HepG2 (cell line): ENCODE measurements at regions not wholly inside any gene's neighbourhood (a gene's known extent, or its start where the extent isn't known, plus 50 kb on each side); places are given as distances from the start of the nearest gene placed in this dataset.

Experiments used
- ATAC-seq: fragments of 200-7000 bp; cut with Tn5 transposase; 3 replicates; pipeline ENCODE4 v1.9.1; 2020; ENCODE audit warnings: mild to moderate bottlenecking, moderate library complexity
- BruUV-seq: library from RNA; stranded (reverse); fragments of 400-500 nt; replicated peaks from 2 replicates; lab custom pipeline; 2021; lab: Mats Ljungman, UMichigan
- CTCF ChIA-PET: fragments of 300-600 bp; formaldehyde crosslinking; extraction: SDS; loops from one replicate; lab custom pipeline; 2021; ENCODE audit warnings: low total read pairs, inconsistent platforms, low intra/inter-chr PET ratio; lab: Yijun Ruan, JAX
- POLR2A ChIA-PET: fragments of 350-600 bp; sonication (Branson Sonifier 250); formaldehyde crosslinking; loops from one replicate; lab custom pipeline; 2020; ENCODE audit warnings: antibody characterized with exemption, inconsistent platforms; lab: Yijun Ruan, JAX
- DNase-seq: peaks from one replicate; pipeline ENCODE4 v3.0.0-alpha.2; 2015; ENCODE audit warnings: low spot score
- FAIRE-seq: peaks from 3 replicates; lab custom pipeline; 2011; peaks lifted over from hg19 to GRCh38; lab: Jason Lieb, UNC
- H2AFZ ChIP-seq: one replicate; pipeline ENCODE4 v1.6.1; 2011; ENCODE audit warnings: low read length, inconsistent platforms
- H3K27ac ChIP-seq: fragments of 300-600 bp; 3 replicates; pipeline ENCODE4 v1.8.0; 2011; ENCODE audit warnings: mixed run types, mild to moderate bottlenecking, mixed read lengths, low read length, inconsistent platforms; ENCODE audit not compliant: insufficient read depth; ENCODE audit errors: extremely low read length
- H3K27me3 ChIP-seq, 2 experiments: fragments of 200-600 bp in 1 of 2; 2 replicates in 1 of 2; 3 replicates in 1 of 2; pipeline versions ENCODE4 v1.6.0 to v1.8.0; 2011; ENCODE audit warnings: low read length in 2 of 2, mild to moderate bottlenecking in 2 of 2, moderate library complexity in 2 of 2, inconsistent platforms in 1 of 2; ENCODE audit not compliant: insufficient read depth in 2 of 2, control insufficient read depth in 1 of 2
- H3K36me3 ChIP-seq, 2 experiments: fragments of 200-600 bp in 1 of 2; replicated peaks in 1 of 2; 2 replicates in 1 of 2; 3 replicates in 1 of 2; pipeline versions ENCODE4 v1.5.1 to v1.8.0; 2011; ENCODE audit warnings: low read length in 2 of 2, inconsistent platforms in 1 of 2; ENCODE audit not compliant: insufficient read depth in 2 of 2, control insufficient read depth in 1 of 2
- H3K4me1 ChIP-seq: 2 replicates; pipeline ENCODE4 v1.5.1; 2012; ENCODE audit warnings: low read length, inconsistent platforms; ENCODE audit not compliant: insufficient read depth
- H3K4me2 ChIP-seq: 2 replicates; pipeline ENCODE4 v1.6.0; 2011; ENCODE audit warnings: low read depth, low read length, inconsistent platforms
- H3K4me3 ChIP-seq, 3 experiments: fragments of 200-600 bp in 1 of 3; sonication (generic), shearing (Covaris generic) in 1 of 3; replicated peaks in 1 of 3; 2 replicates each; pipeline ENCODE4 v1.5.1; 2011 to 2016; ENCODE audit warnings: low read length in 3 of 3, inconsistent platforms in 2 of 3, low read depth in 2 of 3, mild to moderate bottlenecking in 2 of 3, control low read depth in 1 of 3, mixed read lengths in 1 of 3; ENCODE audit not compliant: insufficient read depth in 1 of 3
- H3K79me2 ChIP-seq: one replicate; pipeline ENCODE4 v1.6.1; 2011; ENCODE audit warnings: low read length, inconsistent platforms; ENCODE audit not compliant: insufficient read depth
- H3K9ac ChIP-seq: 2 replicates; pipeline ENCODE4 v1.6.0; 2011; ENCODE audit warnings: mild to moderate bottlenecking, low read depth, low read length, inconsistent platforms; ENCODE audit not compliant: insufficient read depth
- H3K9me3 ChIP-seq: 2 replicates; pipeline ENCODE4 v1.5.1; 2012; ENCODE audit warnings: mild to moderate bottlenecking, low read length
- H4K20me1 ChIP-seq: 2 replicates; pipeline ENCODE4 v1.6.0; 2011; ENCODE audit warnings: inconsistent platforms, mild to moderate bottlenecking, low read length, moderate library complexity; ENCODE audit not compliant: insufficient read depth
- CSRNP1 ChIP-seq: sonication (generic); formaldehyde crosslinking; IDR thresholded peaks from 2 replicates; pipeline ENCODE4 v1.8.1; 2023; ENCODE audit warnings: mild to moderate bottlenecking, missing genetic modification reagents
- HNRNPLL ChIP-seq: fragments of 200-400 bp; formaldehyde crosslinking; IDR thresholded peaks from 2 replicates; pipeline ENCODE4 v1.6.1; 2017; ENCODE audit warnings: mild to moderate bottlenecking, low read depth, low read length; ENCODE audit not compliant: poor library complexity, severe bottlenecking
- KLF15 ChIP-seq: sonication (generic); formaldehyde crosslinking; IDR thresholded peaks from 2 replicates; pipeline ENCODE4 v1.8.1; 2023; ENCODE audit warnings: borderline replicate concordance, mild to moderate bottlenecking, inconsistent platforms, missing genetic modification reagents, mixed read lengths
- NFYB ChIP-seq: sonication (generic); formaldehyde crosslinking; IDR thresholded peaks from 2 replicates; pipeline ENCODE4 v1.4.0; 2020; ENCODE audit warnings: missing genetic modification reagents
- PCBP2 ChIP-seq: fragments of 200-400 bp; formaldehyde crosslinking; optimal IDR thresholded peaks from 2 replicates; pipeline ENCODE3; 2018; ENCODE audit warnings: low read length, low read depth; ENCODE audit not compliant: poor library complexity, severe bottlenecking
- TERF1 ChIP-seq: sonication (generic); formaldehyde crosslinking; IDR thresholded peaks from 2 replicates; pipeline ENCODE4 v1.8.0; 2022; ENCODE audit warnings: mild to moderate bottlenecking, missing genetic modification reagents, moderate library complexity
- ZNF556 ChIP-seq: sonication (generic); formaldehyde crosslinking; IDR thresholded peaks from 2 replicates; pipeline ENCODE4 v1.4.0; 2020; ENCODE audit warnings: mild to moderate bottlenecking, missing genetic modification reagents, borderline replicate concordance
- ZNF878 ChIP-seq: sonication (generic); formaldehyde crosslinking; IDR thresholded peaks from 2 replicates; pipeline ENCODE4 v1.8.1; 2023; ENCODE audit warnings: mild to moderate bottlenecking, missing genetic modification reagents, moderate library complexity
- WGBS: methylation state at CpG from one replicate; pipeline ENCODE4 v1.1.6; 2017; ENCODE audit warnings: low lambda C conversion rate; 5-methylcytosine and 5-hydroxymethylcytosine counted together
- in situ Hi-C: cut with HindIII; loops from 2 replicates; pipeline ENCODE4 v1.10.0; 2017; ENCODE audit warnings: low pct_unique_long_range_greater_than_20kb; ENCODE audit not compliant: extremely low pct_ligation_motif_present
- intact Hi-C: fragments of 100-400 bp; cut with micrococcal nuclease; formaldehyde crosslinking; loops from one replicate; pipeline ENCODE4 v1.10.0; 2022; ENCODE audit not compliant: unreplicated experiment
- TF ChIP-seq, protein P1 (sequence below): sonication (generic); formaldehyde crosslinking; IDR thresholded peaks from 2 replicates; pipeline ENCODE4 v1.5.0; 2020; ENCODE audit warnings: mild to moderate bottlenecking, missing genetic modification reagents
- TF ChIP-seq, protein P2 (sequence below): sonication (generic); formaldehyde crosslinking; IDR thresholded peaks from 2 replicates; pipeline ENCODE4 v1.8.0; 2022; ENCODE audit warnings: mild to moderate bottlenecking, missing genetic modification reagents, borderline replicate concordance

GRCh38 chr20:18957328-18957727 is 143.7 kb downstream of the SCP2D1 start:
- ChIA-PET CTCF (no interaction called here), POLR2A (no interaction called here)
- Histone ChIP-seq H3K9me3 (no peaks in the 10 kb centered on the region), H3K36me3 (no peaks in the 10 kb centered on the region), H3K27ac (no peak overlapping the region), H3K4me1 (no peaks in the 10 kb centered on the region), H3K4me3 (no peak overlapping the region), H2AFZ (no peak overlapping the region), H3K79me2 (no peaks in the 10 kb centered on the region), H3K27me3 (no peaks in the 10 kb centered on the region), H3K4me2 (no peak overlapping the region), H3K9ac (no peak overlapping the region), H4K20me1 (no peaks in the 10 kb centered on the region)
- WGBS: 1% methylated on average over 2 of the region's 2 CpGs
- in situ Hi-C loops: no loop called here
- DNase-seq (no peak), ATAC-seq (no peak), FAIRE-seq (no peak)
- TF ChIP-seq, protein P1, sequence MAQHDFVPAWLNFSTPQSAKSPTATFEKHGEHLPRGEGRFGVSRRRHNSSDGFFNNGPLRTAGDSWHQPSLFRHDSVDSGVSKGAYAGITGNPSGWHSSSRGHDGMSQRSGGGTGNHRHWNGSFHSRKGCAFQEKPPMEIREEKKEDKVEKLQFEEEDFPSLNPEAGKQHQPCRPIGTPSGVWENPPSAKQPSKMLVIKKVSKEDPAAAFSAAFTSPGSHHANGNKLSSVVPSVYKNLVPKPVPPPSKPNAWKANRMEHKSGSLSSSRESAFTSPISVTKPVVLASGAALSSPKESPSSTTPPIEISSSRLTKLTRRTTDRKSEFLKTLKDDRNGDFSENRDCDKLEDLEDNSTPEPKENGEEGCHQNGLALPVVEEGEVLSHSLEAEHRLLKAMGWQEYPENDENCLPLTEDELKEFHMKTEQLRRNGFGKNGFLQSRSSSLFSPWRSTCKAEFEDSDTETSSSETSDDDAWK: no peak
- TF ChIP-seq NFYB (CRISPR knock-in tag) (no peak), TERF1 (no peak), HNRNPLL (no peak)
- no TSS peak for BruUV-seq
- intact Hi-C loops: no loop called here

DNA sequence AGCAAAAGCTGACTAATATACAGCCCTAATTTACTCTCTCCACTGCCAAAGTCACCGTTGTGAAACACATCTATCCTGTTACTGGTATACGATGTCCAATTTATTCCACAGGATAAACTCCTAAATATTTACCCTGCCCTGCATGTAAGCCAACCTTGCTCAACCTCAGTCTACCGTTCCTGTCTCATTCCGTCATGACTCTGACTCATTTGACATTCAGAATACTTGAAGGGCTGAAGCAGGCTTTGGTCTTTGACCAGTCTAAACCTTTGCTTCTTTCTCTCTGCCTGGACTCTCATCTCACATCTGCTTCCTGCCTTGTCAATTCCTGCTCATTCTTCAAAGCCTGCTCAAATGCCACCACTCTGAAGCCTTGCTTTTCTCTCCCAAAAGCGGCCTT is 157.5 kb downstream of the SCP2D1 start:
- Histone ChIP-seq H3K79me2 (no peaks in the 10 kb centered on the region), H4K20me1 (no peaks in the 10 kb centered on the region), H3K27me3 (no peaks in the 10 kb centered on the region), H3K4me1 (no peaks in the 10 kb centered on the region), H2AFZ (no peak overlapping the region), H3K9ac (no peak overlapping the region), H3K9me3 (no peaks in the 10 kb centered on the region), H3K36me3 (no peaks in the 10 kb centered on the region), H3K27ac (no peak overlapping the region), H3K4me2 (no peak overlapping the region), H3K4me3 (no peak overlapping the region)
- no peak for FAIRE-seq
- BruUV-seq: no TSS peak
- TF ChIP-seq PCBP2: no peak
- TF ChIP-seq CSRNP1: no peak
- no peak for TF ChIP-seq ZNF556
- no peak for TF ChIP-seq ZNF878 (CRISPR knock-in tag)
- TF ChIP-seq KLF15 (CRISPR knock-in tag): no peak
- TF ChIP-seq, protein P2, sequence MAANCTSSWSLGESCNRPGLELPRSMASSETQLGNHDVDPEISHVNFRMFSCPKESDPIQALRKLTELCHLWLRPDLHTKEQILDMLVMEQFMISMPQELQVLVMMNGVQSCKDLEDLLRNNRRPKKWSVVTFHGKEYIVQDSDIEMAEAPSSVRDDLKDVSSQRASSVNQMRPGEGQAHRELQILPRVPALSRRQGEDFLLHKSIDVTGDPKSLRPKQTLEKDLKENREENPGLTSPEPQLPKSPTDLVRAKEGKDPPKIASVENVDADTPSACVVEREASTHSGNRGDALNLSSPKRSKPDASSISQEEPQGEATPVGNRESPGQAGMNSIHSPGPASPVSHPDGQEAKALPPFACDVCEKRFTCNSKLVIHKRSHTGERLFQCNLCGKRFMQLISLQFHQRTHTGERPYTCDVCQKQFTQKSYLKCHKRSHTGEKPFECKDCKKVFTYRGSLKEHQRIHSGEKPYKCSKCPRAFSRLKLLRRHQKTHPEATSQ (CRISPR knock-in tag): no peak
- 6% methylated on average over 5 of the region's 5 CpGs for WGBS
- POLR2A ChIA-PET: no interaction called here
- CTCF ChIA-PET: no interaction called here
- DNase-seq: no peak
- in situ Hi-C loops: no loop called here
- intact Hi-C loops: no loop called here
- ATAC-seq: no peak
